GM12864 (cell line): ENCODE measurements at regions not wholly inside any gene's neighbourhood (a gene's known extent, or its start where the extent isn't known, plus 50 kb on each side); places are given as distances from the start of the nearest gene placed in this dataset.

Source experiments
- DNase-seq: peaks from one replicate; pipeline ENCODE4 v3.0.0-alpha.2; 2011; ENCODE audit warnings: low read depth
- H3K4me3 ChIP-seq: 2 replicates; pipeline ENCODE4 v1.5.1; 2011; ENCODE audit warnings: mild to moderate bottlenecking, low read depth, low read length, control low read depth
- CTCF ChIP-seq: IDR thresholded peaks from 2 replicates; pipeline ENCODE4 v1.5.1; 2011; ENCODE audit warnings: low read depth, mild to moderate bottlenecking, moderate library complexity, low read length, control low read depth, inconsistent platforms; ENCODE audit errors: missing control alignments

- TF ChIP-seq CTCF: no peak
- no peak overlapping the region for H3K4me3 ChIP-seq
Measured at GRCh38 chr15:62797171-62797570, 245.4 kb upstream of the TPM1 start.

GRCh38 chr15:62798536-62798935 is 244.0 kb upstream of the TPM1 start:
- no peak for TF ChIP-seq CTCF
- DNase-seq: no peak
- no peak overlapping the region for H3K4me3 ChIP-seq

More at GRCh38 chr15:62797171-62797570, 245.4 kb upstream of the TPM1 start:
- no peak for DNase-seq

- no peak for TF ChIP-seq CTCF
- no peak overlapping the region for H3K4me3 ChIP-seq
- no peak for DNase-seq
Measured at GRCh38 chr15:62799037-62799436, 243.5 kb upstream of the TPM1 start.

- no peak overlapping the region for H3K4me3 ChIP-seq
- DNase-seq: no peak
- no peak for TF ChIP-seq CTCF
Measured at GRCh38 chr15:62799919-62800318, 242.6 kb upstream of the TPM1 start.

GRCh38 chr15:62802612-62803011 is 239.9 kb upstream of the TPM1 start:
- no peak for DNase-seq
- no peak for TF ChIP-seq CTCF
- no peak overlapping the region for H3K4me3 ChIP-seq

- no peak overlapping the region for H3K4me3 ChIP-seq
- no peak for TF ChIP-seq CTCF
- no peak for DNase-seq
Measured at GRCh38 chr15:62803856-62804400, 238.6 kb upstream of the TPM1 start.

GRCh38 chr15:62805502-62805901 is 237.0 kb upstream of the TPM1 start:
- TF ChIP-seq CTCF: no peak
- H3K4me3 ChIP-seq: no peak overlapping the region
- no peak for DNase-seq
